Right ventricle myocardium inferior (tissue), 1 donor: ENCODE measurements at regions not wholly inside any gene's neighbourhood (a gene's known extent, or its start where the extent isn't known, plus 50 kb on each side); places are given as distances from the start of the nearest gene placed in this dataset.
"Not testable (repeated sequence)": the region's sequence is repeated elsewhere in the genome, so short reads cannot be mapped to it uniquely, and the experiment has no call there.

Experiments
- ATAC-seq: fragments of 200-7000 bp; cut with Tn5 transposase; one replicate; pipeline ENCODE4 v1.9.1; 2020; ENCODE audit warnings: mild to moderate bottlenecking, moderate library complexity
- DNase-seq: peaks from one replicate; pipeline ENCODE4 v3.0.0; 2021; ENCODE audit errors: missing footprints
- intact Hi-C: fragments of 100-400 bp; cut with DNase I; formaldehyde crosslinking; loops from one replicate; pipeline ENCODE4 v1.11.0; 2022
- donor health status: DM: no; HTN: yes; CAD: no; lungs with severe emphysema.

DNA sequence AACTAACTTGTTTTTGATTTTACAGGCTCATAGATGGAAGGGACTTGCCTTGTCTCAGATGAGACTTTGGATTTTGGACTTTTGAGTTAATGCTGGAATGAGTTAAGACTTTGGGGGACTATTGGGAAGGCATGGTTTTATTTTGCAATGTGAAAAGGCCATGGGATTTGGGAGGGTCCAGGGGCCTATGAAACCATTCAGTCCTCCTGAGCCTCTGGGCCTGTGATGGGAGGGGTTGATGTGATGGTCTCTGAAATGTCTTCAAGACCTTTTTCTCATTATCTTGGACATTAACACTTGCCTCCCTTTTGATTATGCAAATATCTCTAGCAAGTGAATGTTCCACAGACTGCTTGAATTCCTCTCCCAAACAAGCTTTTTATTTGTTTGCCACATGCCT lies 346.0 kb upstream of the DIPK2B start:
- ATAC-seq, intact Hi-C loops, DNase-seq: not testable (repeated sequence)

- DNase-seq = no peak
- no peak for ATAC-seq
- intact Hi-C loops = no loop called here
Measured at GRCh38 chrX:45540181-45540580, 339.5 kb upstream of the DIPK2B start.

- DNase-seq = no peak
- intact Hi-C loops = no loop called here
Measured at GRCh38 chrX:45537936-45538335, 337.3 kb upstream of the DIPK2B start.

DNA sequence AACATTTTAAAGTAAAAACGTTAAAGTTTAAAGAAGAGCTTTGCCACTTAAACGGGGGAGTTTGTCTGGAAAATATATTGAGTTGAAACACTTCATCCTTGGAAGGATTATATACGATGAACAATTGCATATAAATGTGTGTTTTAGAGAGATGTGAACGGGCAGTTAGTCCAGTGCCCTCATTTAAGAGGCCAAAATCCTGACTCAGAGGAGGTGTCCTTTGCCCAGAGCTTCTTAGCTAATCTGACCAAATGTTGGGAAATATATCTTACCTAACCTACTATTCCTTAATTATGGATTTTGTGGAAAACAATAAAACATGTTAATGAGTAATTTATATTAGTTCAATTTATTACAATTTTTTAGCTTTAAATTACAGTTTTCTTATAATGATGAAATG lies 327.2 kb upstream of the DIPK2B start:
- intact Hi-C loops = no loop called here
- DNase-seq = no peak
- no peak for ATAC-seq

More at GRCh38 chrX:45537936-45538335, 337.3 kb upstream of the DIPK2B start:
- no peak for ATAC-seq

- ATAC-seq (no peak), DNase-seq (no peak)
- intact Hi-C loops = no loop called here
Measured at GRCh38 chrX:45524805-45525204, 324.1 kb upstream of the DIPK2B start.

- no peak for DNase-seq
- intact Hi-C loops = no loop called here
- no peak for ATAC-seq
Measured at GRCh38 chrX:45524296-45524695, 323.6 kb upstream of the DIPK2B start.

- ATAC-seq (no peak), DNase-seq (no peak)
- intact Hi-C loops = loop anchor here (10.0 kb wide), 1 partner anchor 886 kb away; no protein-coding TSS in a partner anchor
Measured at GRCh38 chrX:45518552-45518951, 317.9 kb upstream of the DIPK2B start.

DNA sequence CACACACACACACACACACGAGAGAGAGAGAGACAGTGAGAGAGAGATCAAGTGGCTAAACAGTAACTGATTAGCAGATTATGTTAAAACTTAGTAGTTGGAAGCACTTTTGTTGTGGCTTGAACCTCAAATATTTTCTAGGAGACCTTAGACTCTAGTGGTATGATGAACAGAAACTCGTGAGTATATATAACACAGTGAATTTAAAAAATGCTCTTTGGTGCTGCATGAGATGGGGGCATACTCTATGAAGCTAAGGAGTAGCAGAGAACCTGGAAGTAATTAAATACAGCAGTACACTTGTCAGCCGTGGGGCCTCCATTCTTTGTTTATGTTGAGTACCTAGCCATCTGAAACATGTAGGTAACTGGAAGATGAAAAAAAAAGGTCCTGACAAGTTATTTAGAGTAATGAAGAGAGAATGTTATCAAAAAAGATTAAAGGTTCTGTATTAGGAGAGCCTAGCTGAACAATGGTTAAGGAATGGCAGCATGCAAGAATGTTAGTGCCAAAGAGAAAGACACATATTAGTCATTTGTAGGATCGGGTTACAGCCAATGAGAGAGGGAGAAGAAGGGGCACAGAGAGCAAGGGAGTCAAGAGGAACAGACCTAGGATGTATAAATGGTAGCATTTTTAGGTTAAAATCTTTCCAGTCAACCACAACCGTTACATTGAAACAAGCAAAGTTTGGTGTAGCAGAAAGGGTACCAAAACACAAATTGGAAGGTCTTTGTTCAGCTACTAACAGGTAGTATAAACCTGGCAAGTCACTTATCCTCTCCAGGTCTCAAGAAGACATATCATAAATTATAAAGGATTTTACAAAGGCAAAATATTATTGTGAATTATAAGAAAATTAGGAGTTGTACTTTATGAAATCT lies 316.7 kb upstream of the DIPK2B start:
- intact Hi-C loops = loop anchor here (10.0 kb wide), 1 partner anchor 887 kb away; no protein-coding TSS in a partner anchor
- ATAC-seq (no peak), DNase-seq (no peak)

DNA sequence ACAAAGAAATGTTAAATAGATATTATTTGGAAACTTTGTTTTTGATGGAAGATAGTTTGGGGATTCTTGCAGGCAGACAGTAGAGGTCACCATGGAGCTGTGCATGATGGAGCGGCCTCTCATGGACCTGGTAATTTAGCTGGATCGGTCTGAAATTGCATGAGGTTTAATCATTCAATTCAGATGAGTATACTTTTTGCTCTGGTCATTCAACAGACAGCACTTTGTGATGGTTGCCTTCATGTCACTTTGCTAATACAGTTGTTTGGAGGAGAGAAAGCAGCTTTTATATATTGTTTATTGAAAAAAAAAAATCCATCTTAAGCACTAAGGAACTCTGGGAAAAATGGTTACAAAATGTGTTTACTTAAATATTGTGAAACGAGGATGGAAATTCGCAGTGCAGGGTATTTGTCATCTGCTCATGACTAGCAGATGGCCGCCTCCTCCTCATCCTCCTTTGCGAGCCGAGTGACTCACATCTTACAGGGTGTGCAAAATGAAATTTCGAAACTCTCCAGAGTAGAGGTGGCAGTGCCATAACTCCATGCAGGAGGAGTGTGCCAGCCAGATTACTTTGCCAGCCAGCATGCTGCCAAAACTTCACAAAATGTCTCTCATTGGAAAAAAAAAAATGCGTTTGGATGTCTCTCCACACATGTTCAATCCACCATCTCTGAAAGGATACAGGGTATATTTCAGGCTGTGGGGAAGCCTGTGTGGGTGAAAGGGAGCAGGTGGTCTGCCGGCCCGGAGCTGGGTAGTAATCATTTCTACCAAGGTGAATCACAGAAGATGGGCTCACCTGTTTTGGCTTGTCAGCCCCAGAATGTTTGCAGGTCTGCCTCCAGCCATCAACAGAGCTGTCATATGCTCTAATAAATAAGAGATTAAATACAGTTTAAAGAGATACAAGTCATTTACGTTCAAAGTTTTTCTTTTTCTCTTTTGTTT lies 314.9 kb upstream of the DIPK2B start:
- ATAC-seq = peak; percentile 85
- intact Hi-C loops = loop anchor here (2.0 to 10.0 kb wide), 2 partner anchors 329 to 889 kb away; no protein-coding TSS in a partner anchor
- DNase-seq = no peak

GRCh38 chrX:45513042-45513441 lies 312.4 kb upstream of the DIPK2B start:
- intact Hi-C loops = loop anchor here (10.0 kb wide), 1 partner anchor 892 kb away; no protein-coding TSS in a partner anchor
- DNase-seq (no peak), ATAC-seq (no peak)

GRCh38 chrX:45508454-45508853 lies 307.8 kb upstream of the DIPK2B start:
- ATAC-seq (no peak), DNase-seq (no peak)
- intact Hi-C loops = loop anchor here (5.0 kb wide), 2 partner anchors 186 to 244 kb away; no protein-coding TSS in a partner anchor

DNA sequence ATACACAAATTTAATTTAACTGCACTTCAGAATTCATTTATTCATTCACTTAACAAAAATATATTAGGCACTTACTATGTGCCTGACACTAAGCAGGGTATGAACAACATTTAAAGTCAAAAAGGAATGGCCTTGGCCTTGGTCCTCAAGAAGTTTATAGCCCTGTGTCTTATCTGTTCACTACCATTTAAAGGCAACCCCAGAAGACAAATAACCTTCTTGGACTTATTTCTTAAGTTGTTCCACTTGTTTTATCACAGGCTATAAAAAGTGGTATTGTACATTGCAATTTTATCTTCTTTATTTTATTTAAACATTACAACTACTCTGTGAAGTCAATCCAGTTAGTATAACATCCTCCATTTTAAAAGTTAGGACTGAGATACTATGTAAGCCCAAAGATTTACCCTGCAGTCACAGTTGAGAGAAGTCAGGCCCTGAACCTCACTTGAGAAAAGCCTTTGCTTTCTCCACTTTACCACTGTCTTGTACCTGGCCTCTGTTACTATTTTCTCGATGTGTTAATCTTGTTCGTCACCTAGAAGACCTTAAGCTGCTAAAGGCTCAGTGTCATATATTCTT lies 305.6 kb upstream of the DIPK2B start:
- ATAC-seq = no peak

DNA sequence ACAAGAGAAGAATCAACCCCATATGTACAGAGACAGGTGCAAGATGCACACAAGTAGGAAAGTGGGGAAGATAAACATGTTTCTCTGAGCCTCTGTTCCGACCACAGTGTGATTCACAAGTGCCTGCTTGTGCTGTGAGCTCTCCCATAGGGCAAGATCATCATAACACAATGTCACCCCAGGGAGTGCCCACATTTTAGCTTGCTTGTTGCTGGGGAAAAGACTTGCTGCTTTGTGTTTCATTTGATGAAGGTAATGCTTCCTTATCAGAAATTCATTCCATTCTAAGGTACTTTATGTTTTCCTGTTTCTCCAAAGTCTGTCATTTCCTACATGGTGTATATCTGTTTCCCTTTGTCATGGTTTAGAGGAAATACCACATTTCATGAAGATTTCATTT lies 304.5 kb upstream of the DIPK2B start:
- intact Hi-C loops = loop anchor here (5.0 kb wide), 2 partner anchors 183 to 247 kb away; no protein-coding TSS in a partner anchor
- ATAC-seq = no peak
- DNase-seq = no peak

More for the DNA sequence above, 305.6 kb upstream of the DIPK2B start:
- DNase-seq = no peak
- intact Hi-C loops = loop anchor here (5.0 kb wide), 2 partner anchors 184 to 246 kb away; no protein-coding TSS in a partner anchor

GRCh38 chrX:45503787-45504362 lies 303.2 kb upstream of the DIPK2B start:
- DNase-seq, ATAC-seq, intact Hi-C loops: not testable (repeated sequence)

- DNase-seq (no peak), ATAC-seq (no peak)
- intact Hi-C loops = no loop called here
Measured at GRCh38 chrX:45502396-45502795, 301.7 kb upstream of the DIPK2B start.

- intact Hi-C loops = no loop called here
- DNase-seq = no peak
- no peak for ATAC-seq
Measured at GRCh38 chrX:45497290-45497689, 296.6 kb upstream of the DIPK2B start.

DNA sequence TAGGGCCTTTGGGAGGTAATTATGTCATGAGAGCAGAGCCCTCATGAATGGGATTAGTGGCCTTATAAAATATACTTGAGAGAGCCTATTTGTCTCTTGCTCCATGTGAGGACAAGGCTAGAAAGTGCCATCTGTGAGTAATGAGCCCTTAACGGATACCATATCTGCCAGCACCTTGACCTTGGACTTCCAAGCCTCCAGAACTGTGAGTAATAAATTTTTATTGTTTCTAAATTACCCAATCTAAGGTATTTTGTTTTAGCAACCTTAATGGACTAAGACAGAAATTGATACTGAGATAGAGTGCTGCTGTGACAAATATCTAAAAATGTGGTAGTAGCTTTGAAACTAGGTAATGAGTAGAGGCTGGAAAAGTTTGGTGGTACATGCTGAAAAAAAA lies 285.0 kb upstream of the DIPK2B start:
- ATAC-seq = no peak
- intact Hi-C loops = no loop called here
- DNase-seq = no peak

DNA sequence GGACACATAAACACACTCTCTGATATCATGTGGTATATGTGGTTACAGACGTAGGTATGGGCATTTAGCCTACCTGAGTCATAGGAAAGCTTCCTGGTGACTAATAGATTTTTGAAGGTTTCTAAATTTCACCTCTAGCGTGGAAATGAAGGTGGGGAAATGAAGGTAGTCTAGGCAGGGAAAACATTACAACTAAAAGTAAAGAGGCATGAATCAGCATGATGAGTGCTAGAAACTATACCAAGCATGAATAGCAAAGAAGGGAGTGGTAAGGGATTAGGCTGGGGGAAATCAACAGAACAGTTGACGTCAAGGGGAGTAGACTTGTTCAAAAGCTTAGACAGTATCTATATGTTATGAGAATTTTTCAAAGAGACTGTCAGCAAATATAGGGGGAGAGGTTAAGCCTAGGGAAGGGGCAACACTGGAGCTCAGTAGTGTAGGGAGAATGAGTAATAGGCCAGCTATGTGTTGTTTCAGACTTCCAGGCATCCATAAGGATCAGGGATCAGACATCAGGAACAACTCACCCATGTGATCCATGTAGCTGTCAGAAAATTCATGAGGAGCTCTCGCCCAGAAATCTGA lies 279.3 kb upstream of the DIPK2B start:
- no peak for ATAC-seq
- intact Hi-C loops = no loop called here

More for the DNA sequence above, 279.3 kb upstream of the DIPK2B start:
- no peak for DNase-seq
